ENCODE measurements at regions not wholly inside any gene's neighbourhood (a gene's known extent, or its start where the extent isn't known, plus 50 kb on each side); places are given as distances from the start of the nearest gene placed in this dataset.
"Not testable (repeated sequence)": the region's sequence is repeated elsewhere in the genome, so short reads cannot be mapped to it uniquely, and the experiment has no call there.

- CTCF ChIA-PET; H3K4me1 ChIP-seq (ENCODE audit: insufficient read depth, low read length, poor library complexity, severe bottlenecking); DNase-seq (ENCODE audit: low spot score); BruUV-seq (replicated peaks); H3K9me3 ChIP-seq (ENCODE audit: low read depth, low read length, poor library complexity, severe bottlenecking); intact Hi-C loops (cut with micrococcal nuclease; ENCODE audit: unreplicated experiment); H3K27me3 ChIP-seq (replicated peaks; ENCODE audit: insufficient read depth, low read depth, low read length, poor library complexity); H3K36me3 ChIP-seq (ENCODE audit: insufficient read depth, low read length, poor library complexity, severe bottlenecking); H3K27ac ChIP-seq (ENCODE audit: low read depth, low read length, poor library complexity, severe bottlenecking); POLR2A ChIA-PET (ENCODE audit: low non-redundant PET); H3K4me3 ChIP-seq (ENCODE audit: low read depth, low read length, poor library complexity, severe bottlenecking): not testable (repeated sequence)
Observed at GRCh38 chr20:26373066-26373465, 676.4 kb upstream of the ZNF337 start.

GRCh38 chr20:26354511-26354910 lies 657.9 kb upstream of the ZNF337 start:
- POLR2A ChIA-PET (ENCODE audit: low non-redundant PET) = no interaction called here
- no peak overlapping the region for H3K4me3 ChIP-seq (ENCODE audit: low read depth, low read length, poor library complexity, severe bottlenecking)
- intact Hi-C loops (cut with micrococcal nuclease; ENCODE audit: unreplicated experiment) = no loop called here
- no peaks in the 10 kb centered on the region for H3K4me1 ChIP-seq (ENCODE audit: insufficient read depth, low read length, poor library complexity, severe bottlenecking)
- no peak overlapping the region for H3K27ac ChIP-seq (ENCODE audit: low read depth, low read length, poor library complexity, severe bottlenecking)
- H3K36me3 ChIP-seq (ENCODE audit: insufficient read depth, low read length, poor library complexity, severe bottlenecking) = no peaks in the 10 kb centered on the region
- H3K27me3 ChIP-seq (replicated peaks; ENCODE audit: insufficient read depth, low read depth, low read length, poor library complexity) = no peaks in the 10 kb centered on the region
- DNase-seq (ENCODE audit: low spot score) = no peak
- no TSS peak for BruUV-seq (replicated peaks)
- no peaks in the 10 kb centered on the region for H3K9me3 ChIP-seq (ENCODE audit: low read depth, low read length, poor library complexity, severe bottlenecking)
- TF ChIP-seq CTCF (conservative IDR thresholded peaks at IDR 0.05; ENCODE audit: low read depth, low read length) (no peak), EZH2 (IDR thresholded peaks at IDR 0.05; ENCODE audit: borderline replicate concordance, low read depth, low read length, poor library complexity, severe bottlenecking) (no peak)
- CTCF ChIA-PET = no interaction called here

GRCh38 chr20:26347396-26347795 lies 650.7 kb upstream of the ZNF337 start:
- Histone ChIP-seq H3K36me3 (ENCODE audit: insufficient read depth, low read length, poor library complexity, severe bottlenecking) (no peaks in the 10 kb centered on the region), H3K4me3 (ENCODE audit: low read depth, low read length, poor library complexity, severe bottlenecking) (no peak overlapping the region), H3K27me3 (replicated peaks; ENCODE audit: insufficient read depth, low read depth, low read length, poor library complexity) (no peaks in the 10 kb centered on the region), H3K9me3 (ENCODE audit: low read depth, low read length, poor library complexity, severe bottlenecking) (no peaks in the 10 kb centered on the region), H3K27ac (ENCODE audit: low read depth, low read length, poor library complexity, severe bottlenecking) (no peak overlapping the region), H3K4me1 (ENCODE audit: insufficient read depth, low read length, poor library complexity, severe bottlenecking) (no peaks in the 10 kb centered on the region)
- no TSS peak for BruUV-seq (replicated peaks)
- CTCF ChIA-PET = no interaction called here
- intact Hi-C loops (cut with micrococcal nuclease; ENCODE audit: unreplicated experiment) = no loop called here
- POLR2A ChIA-PET (ENCODE audit: low non-redundant PET) = no interaction called here
- no peak for DNase-seq (ENCODE audit: low spot score)
- TF ChIP-seq EZH2 (IDR thresholded peaks at IDR 0.05; ENCODE audit: borderline replicate concordance, low read depth, low read length, poor library complexity, severe bottlenecking) = no peak
- no peak for TF ChIP-seq CTCF (conservative IDR thresholded peaks at IDR 0.05; ENCODE audit: low read depth, low read length)

GRCh38 chr20:26340460-26341065 lies 643.9 kb upstream of the ZNF337 start:
- H3K27me3 ChIP-seq (replicated peaks; ENCODE audit: insufficient read depth, low read depth, low read length, poor library complexity); H3K4me1 ChIP-seq (ENCODE audit: insufficient read depth, low read length, poor library complexity, severe bottlenecking); POLR2A ChIA-PET (ENCODE audit: low non-redundant PET); H3K36me3 ChIP-seq (ENCODE audit: insufficient read depth, low read length, poor library complexity, severe bottlenecking); H3K27ac ChIP-seq (ENCODE audit: low read depth, low read length, poor library complexity, severe bottlenecking); H3K4me3 ChIP-seq (ENCODE audit: low read depth, low read length, poor library complexity, severe bottlenecking); intact Hi-C loops (cut with micrococcal nuclease; ENCODE audit: unreplicated experiment); H3K9me3 ChIP-seq (ENCODE audit: low read depth, low read length, poor library complexity, severe bottlenecking); DNase-seq (ENCODE audit: low spot score); CTCF ChIA-PET; BruUV-seq (replicated peaks): not testable (repeated sequence)
